Activated CD4-positive, CD25-positive, alpha-beta regulatory T cell treated with anti-CD3 and anti-CD28 coated beads, Interleukin-2, amount 50 U/mL, for 72 hours (primary cell): ENCODE measurements at regions not wholly inside any gene's neighbourhood (a gene's known extent, or its start where the extent isn't known, plus 50 kb on each side); places are given as distances from the start of the nearest gene placed in this dataset.

ENCODE experiments used
- DNase-seq: peaks from one replicate; pipeline ENCODE4 v3.0.0; 2021

DNA sequence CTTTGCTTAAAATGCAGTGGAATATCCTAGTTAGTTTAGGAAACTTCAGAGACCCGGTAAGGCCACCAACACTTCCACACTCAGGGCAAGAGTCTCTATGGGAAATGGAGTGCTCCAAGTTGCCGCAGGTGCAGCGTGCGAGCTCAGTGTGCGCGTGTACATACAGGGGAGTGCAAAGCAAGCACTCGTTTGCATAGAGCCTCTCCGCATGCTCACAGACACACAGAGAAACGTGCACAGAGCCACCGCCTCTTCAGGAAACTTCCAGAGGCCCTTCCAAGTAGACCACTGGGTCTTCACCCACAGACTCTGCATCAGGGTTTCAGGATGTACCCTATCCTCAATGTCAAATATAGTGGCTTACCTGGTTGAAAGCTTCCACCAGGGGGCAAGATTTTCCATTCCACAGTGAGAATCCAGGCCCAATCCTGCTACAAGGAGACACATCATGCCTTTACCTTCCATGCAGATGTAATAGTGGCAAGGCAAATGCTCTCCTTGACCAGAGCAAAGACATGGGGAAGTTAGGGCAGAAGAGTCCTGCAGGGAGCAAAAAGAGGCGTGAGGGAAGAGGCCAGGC is 513.0 kb upstream of the MYT1L start:
- no peak for DNase-seq

- no peak for DNase-seq
Measured at GRCh38 chr2:2842466-2842865, 511.4 kb upstream of the MYT1L start.

- DNase-seq, result no peak
Measured at GRCh38 chr2:2840681-2841300, 509.7 kb upstream of the MYT1L start.

GRCh38 chr2:2839782-2840531 is 508.9 kb upstream of the MYT1L start:
- DNase-seq, result no peak

- DNase-seq, result no peak
Measured at GRCh38 chr2:2839393-2839781, 508.3 kb upstream of the MYT1L start.

DNA sequence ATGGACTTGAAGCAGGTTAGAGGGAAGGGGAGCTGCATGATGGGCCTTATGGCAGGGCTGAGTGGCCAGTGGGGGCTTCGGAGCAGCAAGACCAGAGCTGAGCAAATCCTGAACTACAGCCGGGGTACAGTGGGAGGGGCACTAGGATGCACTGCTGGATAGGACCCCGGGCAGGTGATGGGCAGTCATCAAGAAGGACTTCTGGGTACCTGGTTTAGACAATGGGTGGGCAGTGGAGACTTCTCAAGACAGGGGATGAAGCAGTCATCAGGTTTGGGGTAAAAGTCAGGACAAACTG is 507.4 kb upstream of the MYT1L start:
- no peak for DNase-seq

DNA sequence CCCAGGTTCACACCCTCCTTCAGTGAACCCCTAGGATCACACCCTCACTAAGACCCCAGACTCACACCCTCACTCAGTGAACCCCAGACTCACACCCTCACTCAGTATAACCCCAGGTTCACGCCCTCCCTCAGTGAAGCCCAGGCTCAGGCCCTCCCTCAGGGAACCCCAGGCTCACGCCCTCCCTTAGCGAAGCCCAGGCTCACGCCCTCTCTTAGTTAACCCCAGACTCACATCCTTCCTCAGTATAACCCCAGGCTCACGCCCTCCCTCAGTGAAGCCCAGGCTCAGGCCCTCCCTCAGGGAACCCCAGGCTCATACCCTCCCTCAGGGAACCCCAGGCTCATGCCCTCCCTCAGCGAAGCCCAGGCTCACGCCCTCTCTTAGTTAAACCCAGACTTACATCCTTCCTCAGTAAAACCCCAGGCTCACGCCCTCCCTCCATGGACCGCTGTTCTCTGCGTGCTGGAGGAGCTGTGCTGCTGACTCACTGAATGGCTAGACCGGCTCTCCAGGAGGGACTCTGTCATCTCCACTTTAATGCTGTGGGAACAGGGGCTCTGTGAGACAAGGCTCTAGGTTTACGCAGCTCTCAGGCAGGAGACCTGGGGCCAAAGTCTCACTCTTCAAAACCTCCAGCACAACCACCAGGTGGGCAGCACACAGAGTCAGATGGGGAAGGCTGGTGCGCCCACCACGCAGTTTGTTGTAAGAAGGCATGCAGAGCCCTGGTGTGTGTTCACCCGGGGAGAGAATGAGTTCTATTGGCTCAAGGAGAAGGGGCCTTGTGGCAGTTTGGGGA is 506.9 kb upstream of the MYT1L start:
- no peak for DNase-seq

DNA sequence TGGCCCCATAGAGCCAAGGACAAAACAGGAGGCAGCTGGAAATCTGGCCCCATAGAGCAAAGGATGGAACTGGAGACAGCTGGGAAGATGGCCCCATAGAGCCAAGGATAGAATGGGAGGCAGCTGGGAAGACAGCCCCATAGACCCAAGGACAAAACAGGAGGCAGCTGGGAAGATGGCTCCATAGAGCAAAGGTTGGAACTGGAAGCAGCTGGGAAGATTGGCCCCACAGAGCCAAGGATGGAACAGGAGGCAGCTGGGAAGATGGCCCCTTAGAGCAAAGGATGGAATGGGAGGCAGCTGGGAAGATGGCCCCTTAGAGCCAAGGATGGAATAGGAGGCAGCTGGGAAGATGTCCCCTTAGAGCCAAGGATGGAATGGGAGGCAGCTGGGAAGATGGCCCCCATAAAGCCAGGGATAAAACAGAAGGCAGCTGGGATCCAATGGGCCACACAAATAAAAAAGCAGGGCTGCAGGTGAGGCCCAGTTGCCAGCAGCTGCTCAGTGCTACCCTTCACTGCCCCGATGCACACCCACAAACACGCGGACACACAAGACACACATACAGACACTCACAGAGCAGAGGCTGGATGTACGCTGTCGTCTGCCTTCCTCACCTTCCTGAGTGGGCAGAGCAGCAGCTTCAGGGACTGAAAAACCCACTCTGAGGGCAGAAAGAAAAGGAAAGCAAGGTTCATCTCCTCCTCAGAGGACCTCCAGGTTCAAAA is 505.4 kb upstream of the MYT1L start:
- no peak for DNase-seq

DNA sequence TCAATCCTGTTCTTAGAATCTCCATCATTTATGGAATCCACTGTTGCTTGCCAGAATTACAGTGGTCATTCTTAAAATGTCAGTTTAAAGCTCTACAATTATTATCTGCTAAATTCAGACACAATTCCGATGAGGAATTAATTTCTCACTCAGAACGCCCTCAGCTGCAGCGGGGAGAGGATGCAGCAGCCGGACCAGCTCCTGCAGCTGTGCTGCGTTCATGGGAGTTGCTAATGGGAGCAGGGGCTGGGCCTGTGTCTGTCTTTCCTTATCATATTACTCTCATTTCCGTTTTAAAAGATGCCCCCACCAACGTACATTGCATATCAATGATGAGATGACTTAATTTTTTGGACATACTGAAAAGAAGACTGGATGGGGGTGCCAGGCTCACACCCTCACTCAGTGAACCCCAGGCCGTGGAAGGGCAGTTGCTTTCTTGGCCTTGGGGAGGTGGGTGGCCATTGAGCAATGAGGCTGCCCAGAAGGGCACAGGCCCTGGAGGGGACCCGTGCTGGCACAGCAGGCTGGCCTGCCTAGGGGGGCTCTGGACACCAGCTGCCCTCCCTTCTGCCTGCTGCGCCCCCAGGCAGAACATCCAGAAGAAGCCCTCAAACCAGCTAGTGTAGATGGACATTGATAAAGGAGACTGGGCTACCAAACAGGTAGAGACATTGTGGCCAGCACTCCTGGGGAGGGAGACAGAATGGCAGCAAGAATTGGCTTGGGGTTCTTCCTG is 503.6 kb upstream of the MYT1L start:
- no peak for DNase-seq

DNA sequence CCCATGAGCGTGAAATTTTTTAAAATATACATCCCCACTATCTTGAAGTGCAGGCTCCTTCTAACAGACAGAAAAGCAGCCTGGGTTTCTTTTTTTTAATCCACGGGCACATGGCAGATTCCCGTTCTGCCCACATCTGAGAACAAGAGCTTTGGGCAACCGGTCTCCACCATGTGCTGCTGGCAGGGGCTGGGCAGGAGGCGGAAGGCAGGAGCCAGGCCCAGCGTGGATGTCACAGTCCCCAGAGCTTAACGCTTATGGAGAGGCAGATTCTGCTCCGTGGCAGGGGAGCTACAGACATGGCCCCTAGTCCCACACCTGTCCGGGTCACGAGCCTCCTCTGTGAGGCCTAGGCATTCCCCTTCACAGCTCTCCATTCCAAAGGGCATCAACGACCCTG is 503.0 kb upstream of the MYT1L start:
- no peak for DNase-seq

GRCh38 chr2:2832657-2833056 is 501.6 kb upstream of the MYT1L start:
- DNase-seq, result no peak

- DNase-seq, result no peak
Measured at GRCh38 chr2:2831633-2832032, 500.6 kb upstream of the MYT1L start.

- DNase-seq, result no peak
Measured at GRCh38 chr2:2830576-2830975, 499.5 kb upstream of the MYT1L start.

DNA sequence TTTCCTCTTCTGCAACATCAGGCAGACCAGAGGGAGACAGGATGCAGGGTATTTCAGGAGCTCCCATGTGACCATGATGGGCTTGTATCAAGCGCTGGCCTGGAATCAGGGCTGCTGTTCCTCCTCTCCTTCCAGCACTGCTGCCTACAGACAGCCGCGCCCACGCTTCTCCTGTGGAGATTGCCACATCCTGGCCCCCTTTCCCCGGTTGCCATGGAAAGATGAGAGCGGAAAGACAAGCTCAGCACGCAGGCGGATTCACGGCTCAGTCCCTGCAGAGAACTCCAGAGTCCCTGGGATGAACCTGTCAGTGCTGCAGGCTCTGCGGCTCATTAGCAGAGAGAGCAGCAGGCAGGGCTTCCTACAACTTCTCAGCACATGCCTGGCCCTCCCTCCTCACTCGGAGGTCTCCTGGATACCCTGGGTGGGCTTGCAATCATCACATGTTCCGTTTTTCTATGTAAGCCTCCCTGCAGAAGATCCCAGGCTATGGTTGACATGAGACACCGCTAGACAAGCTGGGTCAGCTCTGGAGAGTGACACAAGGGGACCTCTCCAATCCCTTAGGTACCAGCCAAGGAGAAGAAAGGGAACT is 497.8 kb upstream of the MYT1L start:
- DNase-seq, result no peak

DNA sequence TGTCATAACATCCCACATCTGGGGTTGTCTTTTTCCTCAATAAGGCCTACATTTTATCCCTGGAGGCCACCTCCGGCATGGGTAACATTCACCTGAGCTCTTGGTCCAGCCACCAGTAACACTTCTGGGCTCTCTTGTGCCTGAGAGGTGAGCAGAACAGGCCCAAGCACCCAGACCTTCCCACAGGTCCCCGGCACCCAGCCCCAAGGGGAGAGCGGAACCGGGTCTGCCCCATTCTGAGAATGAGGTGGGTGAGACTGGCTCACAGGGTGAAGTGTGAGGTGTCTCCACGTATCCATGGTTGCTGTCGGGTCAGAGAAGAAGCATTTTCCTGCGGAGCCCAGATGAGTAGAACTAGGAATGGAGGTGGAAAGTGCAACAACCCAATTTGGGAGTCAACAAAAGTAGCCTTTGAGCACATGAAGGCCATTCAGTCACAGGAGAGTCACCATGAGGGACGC is 496.7 kb upstream of the MYT1L start:
- DNase-seq, result no peak

GRCh38 chr2:2827046-2827636 is 496.1 kb upstream of the MYT1L start:
- no peak for DNase-seq

- no peak for DNase-seq
Measured at GRCh38 chr2:2826621-2827020, 495.5 kb upstream of the MYT1L start.

DNA sequence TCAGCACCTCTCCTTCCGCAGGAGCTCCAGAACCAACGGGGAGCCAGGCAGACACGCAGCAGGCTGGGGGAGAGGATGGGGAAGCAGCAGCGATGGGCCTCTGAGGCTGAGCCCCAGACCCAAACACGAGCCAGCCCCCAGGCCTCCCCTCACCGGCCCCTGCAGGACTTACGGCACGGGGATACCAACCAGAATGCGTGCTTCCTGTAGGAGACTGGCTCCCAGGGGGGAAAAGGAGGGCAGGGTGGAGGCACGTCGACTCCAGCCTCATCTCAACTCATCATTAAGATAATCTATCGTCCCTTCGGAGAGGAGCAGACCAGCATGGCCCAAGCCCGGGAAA is 495.1 kb upstream of the MYT1L start:
- no peak for DNase-seq

- DNase-seq, result no peak
Measured at GRCh38 chr2:2825516-2826208, 494.6 kb upstream of the MYT1L start.

DNA sequence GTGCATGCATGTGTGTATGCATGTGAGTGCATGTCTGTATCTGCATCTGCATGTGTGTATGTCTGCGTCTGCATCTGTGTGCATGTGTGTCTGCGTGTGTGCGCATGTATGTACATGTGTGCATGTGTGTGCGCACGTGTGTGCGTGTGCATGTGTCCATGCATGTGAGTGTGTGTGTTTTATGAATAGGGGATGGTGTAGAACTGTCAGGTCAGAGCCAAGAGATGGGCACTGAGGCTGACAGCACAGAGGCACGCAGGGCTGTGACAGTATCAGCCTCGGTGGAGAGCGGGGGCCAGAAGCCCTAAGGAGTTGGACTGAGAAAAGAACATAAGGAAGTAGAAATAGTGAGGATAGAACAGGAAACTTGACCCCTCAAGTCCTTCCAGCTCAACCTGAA is 494.0 kb upstream of the MYT1L start:
- no peak for DNase-seq

DNA sequence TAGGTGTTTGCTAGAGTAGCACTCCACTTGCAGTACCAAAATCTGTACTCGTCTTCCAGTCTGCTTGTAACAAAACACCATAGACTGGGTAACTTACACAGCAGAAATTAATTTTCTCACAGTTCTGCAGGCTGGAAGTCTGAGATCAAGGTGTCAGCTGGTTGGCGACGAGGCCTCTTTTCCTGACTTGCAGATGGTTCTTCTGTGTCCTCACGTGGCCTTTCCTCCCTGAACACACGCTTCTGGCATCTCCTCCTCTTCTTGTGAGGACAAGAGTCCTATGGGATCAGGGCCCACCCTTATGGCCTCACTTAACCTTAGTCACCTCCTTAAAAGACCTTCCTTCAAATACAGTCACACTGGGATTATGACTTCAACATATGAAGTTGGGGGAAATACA is 493.5 kb upstream of the MYT1L start:
- DNase-seq, result no peak
